HG02970 (cell line): ENCODE measurements at regions not wholly inside any gene's neighbourhood (a gene's known extent, or its start where the extent isn't known, plus 50 kb on each side); places are given as distances from the start of the nearest gene placed in this dataset.

ENCODE experiments used
- ATAC-seq: cut with Tn5 transposase; IDR thresholded peaks from one replicate; pipeline ENCODE4 v1.9.1; 2021; ENCODE audit warnings: mild to moderate bottlenecking, moderate library complexity, moderate number of reproducible peaks; ENCODE audit not compliant: unreplicated experiment, low FRiP score

DNA sequence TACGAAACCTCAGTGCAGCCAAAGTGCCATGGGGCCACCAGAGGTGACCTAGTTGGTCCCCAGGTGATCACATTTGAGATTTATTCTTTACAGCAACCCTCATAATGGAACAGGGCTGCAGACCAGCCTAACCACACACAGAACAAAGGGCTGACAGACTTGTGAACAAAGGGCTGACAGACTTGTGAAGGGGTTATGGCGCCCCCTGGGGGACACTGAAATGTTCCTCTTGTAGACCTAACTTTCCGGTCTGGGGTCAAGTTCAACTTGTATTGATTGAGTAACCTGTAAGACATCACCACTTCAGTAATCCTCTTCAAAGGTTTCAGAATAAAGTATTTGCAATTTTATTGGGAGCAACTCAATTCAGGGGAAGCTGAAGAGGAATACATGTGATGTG lies 175.9 kb upstream of the RPS6KA3 start:
- no peak for ATAC-seq

DNA sequence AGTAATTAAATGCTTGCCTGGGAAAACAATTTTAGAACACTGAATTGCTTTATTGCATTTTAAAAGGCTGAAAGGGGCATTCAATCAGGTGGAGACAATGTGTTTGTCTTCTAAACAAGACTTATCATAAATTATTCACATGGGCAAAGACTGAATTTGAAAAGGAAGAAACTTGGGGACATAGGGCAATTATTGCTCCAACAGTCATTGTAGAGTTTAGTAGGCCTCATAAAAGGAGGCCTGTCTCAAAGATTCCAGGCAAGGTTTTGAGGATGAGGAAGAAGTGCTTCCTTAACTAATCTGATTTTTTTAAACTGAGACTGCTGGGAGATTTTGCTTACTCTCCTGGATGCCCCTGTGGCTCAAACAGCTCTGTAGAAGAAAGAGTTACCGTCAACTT lies 174.4 kb upstream of the RPS6KA3 start:
- ATAC-seq: no peak

DNA sequence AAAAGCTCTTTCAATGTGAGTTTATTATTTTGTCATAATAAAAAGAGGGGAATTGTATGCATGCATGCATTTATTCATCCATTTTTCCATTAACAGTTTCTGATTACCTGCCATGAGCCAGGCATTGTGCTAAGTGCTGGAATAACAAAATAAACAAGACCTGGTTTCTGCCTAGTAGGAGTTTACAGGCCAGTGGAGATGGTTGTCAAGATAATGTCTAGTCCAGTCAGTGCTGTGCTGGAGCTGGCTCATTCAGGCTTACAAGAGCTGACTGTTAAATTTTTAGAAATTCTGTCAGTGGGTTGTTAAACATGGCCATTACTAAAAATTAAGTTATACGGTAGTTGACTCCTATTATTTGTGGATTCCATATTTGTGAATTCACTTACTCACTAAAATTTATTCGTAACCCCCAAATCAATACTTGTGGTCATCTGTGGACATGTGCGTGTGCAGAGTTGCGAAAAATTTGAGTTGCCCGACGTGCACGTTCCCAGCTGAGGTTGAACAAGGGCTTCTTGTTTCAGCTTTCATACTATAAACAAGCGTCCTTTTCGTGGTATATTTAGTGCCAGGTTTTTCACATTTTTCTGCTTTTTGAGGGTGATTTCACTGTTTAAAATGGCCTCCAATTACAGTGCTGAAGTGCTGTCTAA lies 172.3 kb upstream of the RPS6KA3 start:
- no peak for ATAC-seq

DNA sequence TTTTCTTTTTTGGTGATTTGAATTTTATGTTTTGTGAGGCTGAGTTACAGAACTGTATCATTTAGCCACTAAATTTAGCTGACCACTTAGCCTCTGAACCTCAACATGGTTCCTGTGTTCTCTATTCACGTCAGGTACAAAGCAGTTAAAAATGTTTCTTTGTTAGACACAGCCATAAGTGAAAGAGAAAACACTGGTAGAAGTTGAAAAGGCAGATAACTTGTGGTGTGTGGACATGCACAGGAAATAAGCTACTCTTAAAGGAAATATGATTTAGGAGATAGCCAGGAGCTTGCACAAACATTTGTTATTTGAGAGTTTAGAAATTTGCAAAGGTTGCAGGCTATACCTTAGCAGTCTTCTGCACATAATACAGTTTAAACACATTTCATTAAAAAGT lies 171.0 kb upstream of the RPS6KA3 start:
- no peak for ATAC-seq

DNA sequence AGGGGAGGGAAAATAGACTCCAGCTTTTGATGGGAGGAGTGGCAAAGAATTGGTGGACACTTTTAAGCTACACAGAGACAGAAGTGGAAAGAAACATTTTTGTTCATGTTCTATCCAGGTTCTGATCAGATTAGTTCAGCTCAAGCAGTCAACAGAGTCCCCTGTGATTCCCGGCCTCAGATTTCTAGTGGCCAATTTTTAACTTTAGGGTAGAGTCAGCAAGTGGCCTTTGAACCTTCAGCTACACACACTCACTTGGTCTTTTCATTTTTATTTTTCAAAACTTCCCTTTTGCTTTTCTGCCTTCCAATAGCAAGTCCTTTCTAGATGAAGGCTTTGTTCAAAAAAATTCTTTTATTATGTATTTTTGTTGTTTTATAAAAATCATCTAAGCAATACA lies 169.2 kb upstream of the RPS6KA3 start:
- ATAC-seq: no peak

DNA sequence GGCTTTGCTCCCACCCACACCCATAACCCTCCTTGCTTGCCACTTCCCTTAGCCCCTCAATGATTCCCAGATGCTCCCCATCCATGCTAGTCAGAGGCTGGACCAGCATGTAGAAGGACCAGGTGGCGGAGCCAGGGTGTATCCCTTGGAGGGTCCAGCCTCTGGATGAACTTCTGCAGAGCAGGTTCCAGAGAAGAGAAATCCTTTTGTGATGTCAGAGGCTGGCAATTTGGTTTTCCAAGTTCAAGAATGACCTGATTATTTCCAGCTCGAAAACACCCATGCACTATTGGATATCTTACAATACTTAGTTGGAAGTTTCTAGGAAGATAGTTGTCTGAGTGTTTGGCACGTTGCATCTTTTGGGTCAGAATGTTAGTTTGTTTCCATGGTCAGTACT lies 168.3 kb upstream of the RPS6KA3 start:
- ATAC-seq: no peak

DNA sequence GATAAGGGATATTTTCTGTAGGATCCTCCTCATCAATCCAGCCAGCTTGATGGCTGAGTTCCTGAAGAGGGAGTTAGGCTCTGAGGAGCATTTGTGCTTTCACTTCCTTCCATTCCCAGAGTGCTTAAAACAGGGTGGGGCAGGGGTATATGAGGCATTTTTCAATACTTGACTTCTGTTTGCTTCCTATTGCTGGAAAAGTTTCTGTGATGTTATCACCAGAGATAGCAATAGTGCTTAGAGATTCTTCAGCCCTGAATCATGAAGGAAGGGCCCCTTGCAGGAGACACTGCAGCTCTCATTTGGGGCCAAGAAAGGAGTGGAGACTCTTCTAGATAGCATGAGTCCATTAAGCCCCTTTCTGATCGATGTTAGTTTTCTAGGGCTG lies 166.7 kb upstream of the RPS6KA3 start:
- no peak for ATAC-seq

DNA sequence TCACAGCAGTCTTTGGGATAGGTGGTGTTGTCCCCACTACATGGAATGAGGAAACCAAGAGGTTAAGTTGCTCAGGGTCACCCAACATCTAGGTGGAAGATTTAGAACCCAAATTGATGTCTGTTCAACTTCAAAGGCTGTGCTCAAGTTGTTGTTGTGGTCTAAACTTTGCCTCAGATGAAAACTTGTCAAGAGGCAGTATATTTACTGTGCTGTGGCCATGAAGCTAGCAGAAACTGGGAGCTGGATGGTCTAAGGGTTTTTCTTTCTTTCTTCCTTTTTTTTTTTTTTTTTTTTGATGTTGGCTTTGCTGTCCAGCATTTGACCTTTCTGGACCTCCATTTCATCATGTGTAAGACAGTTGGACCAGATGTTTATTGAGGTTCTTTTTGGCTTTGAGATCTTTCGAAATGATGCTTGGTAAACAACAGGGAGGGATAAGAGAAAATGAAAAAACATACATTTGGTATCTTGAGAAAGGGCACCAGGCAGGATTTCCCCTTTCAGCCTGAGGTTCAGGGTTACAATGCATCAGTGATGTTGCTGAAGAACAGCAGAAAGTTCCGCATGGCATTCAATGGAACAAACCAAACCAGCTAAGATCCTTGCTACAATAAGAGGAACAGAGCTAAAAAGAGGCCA lies 166.2 kb upstream of the RPS6KA3 start:
- ATAC-seq: no peak

DNA sequence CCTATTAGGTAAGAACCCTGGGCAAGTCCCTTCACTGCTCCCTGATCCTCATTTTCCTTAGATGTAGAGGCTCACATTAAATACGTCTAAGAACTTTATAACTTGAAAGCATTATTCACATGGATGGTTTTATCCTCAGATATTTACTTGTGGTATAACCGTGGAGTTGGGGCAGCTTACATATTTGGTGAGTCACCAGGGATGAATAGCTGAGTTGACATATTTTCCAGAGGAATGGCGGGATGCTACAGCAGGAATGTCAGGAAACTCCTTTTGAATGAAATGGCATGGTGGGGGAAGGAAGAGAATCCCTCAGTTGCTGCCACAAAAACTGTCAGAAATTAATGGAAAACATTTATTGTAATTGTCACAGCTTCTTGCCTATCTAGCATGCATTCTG lies 165.3 kb upstream of the RPS6KA3 start:
- ATAC-seq: no peak

DNA sequence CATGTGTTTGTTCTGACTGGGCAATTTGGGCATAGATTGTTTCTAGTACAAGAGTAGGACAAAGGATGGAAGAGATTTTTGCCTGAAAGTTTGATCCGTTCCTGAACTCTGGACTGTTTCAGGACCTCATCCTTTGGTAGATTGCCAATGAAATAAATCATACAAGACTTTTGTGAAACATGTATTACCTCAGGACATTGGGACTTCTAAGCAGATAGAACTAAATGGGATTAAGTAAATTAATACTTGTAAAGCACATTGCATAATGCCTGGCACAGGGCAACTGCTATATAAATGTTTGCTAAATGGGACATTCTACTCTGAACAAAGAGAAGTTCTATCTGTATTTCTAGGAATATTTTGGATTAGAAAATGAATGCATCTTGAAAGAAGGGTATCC lies 164.8 kb upstream of the RPS6KA3 start:
- no peak for ATAC-seq

DNA sequence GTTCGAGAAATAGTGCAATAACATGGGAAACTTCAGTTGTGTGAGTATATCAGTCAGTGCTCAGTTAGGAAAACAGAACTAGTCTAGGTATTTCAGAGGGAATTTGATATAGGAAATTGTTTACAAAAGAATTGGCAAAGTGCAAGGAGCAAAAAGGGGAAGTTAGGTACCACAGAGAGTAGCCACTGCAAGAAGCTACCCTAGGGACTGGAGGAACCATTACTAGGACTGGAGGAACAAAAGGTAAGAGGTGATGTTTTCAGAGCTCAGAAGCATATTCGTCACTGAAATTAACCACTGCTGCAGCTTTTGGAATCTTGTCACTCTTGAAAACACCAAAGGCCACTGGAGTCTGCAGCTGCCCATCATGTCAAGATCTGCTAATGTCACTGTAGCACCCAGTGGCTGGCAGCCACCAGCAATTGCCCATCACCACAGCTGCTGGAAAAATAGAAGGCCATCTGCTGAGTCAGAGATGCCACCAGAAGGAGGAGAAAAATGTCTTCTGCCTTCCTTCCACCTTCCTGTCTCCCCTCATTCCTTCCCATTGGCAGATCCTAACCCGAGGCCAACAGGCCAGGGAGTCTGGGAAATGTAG lies 160.6 kb upstream of the RPS6KA3 start:
- no peak for ATAC-seq

DNA sequence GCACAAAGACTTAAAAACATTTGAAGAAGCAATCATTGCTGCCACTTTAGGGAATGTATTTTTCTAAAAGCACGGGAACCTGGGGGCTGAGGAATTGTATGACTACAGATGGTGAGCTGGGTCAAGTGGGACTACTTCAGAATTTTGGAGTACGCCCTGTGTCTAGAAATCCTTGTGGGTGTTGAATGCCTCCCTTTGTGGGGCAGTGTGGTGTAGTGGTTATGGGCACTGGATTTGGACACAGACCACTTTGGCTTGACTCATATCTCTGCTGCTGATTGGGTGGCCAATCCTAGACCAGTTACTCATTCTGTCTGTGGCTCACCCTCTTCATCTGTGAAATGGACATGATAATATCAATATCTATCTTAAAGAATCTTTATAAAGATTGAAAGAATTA lies 155.0 kb upstream of the RPS6KA3 start:
- no peak for ATAC-seq

DNA sequence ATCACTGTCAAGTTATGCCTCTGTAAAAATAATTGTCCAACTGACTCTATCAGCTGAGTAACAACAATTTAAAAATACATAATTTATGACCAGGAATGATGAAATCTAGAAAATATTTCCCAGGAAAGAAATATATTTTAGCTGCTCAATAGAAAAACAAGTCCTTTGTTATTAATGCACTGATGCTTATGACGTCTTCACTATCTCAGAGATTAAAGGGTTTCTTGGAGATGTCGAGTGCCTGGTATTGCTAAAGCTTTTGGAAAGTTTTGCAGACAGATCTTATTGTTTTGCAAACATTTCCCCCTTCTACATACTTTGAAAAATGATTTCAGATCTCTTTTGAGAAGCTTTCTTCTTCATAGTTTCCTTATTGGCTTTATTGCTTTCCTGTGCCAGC lies 154.6 kb upstream of the RPS6KA3 start:
- ATAC-seq: no peak

DNA sequence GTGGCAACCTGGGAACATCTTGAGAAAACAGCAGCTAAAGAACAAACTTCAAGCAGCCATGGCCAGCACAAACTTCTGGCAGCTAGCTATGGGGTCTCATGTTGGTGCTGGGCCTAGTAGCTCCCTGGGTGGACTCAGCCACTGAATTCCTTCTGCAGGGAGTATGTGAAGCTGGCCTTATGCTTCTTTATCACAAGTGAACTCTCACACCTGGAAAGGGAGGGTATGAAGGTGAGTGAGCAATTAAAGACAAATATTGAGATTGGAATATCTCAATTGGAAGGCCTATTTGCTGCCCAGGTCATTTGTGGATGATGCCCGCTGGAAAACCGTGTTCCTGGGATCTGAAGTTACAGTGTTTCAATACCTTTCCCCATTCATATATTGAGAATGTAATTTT lies 153.3 kb upstream of the RPS6KA3 start:
- no peak for ATAC-seq

DNA sequence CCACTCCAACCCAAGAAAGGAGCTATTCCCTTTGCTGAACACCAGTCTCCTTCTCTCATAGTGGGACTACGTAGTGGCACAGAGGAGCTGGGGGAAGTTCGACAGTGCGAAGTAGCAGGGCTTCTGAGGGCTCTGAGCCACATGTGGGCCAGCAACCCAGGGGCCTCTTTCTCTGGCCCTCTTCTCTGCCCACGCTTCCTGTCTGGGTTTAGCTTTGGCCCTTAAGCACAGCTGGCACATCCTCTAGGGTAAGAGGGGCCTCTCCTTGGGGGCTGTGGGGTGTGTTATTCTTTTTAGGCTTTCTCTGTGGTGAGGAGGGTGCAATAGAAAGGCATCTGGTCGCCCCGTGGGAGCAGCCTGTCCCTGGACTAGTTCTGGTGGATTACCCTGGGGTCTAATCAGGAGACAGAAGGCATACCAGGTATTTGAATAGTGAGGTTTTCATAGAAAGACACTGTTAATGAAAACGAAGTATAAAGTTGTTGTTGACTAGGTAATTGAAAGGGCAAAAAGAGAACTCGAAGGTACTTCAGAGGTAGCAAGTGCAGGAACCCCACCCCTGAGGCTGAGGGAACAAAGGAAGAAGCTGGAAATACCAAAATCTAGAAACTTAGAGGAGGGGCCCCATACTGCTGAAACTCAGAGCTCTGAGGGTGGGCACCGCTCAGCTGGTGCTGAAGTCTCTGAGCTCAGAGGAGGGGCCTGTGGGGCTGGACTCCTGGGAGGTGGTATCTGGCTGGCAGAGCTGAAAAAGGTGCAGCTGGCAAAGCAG lies 151.9 kb upstream of the RPS6KA3 start:
- no peak for ATAC-seq

DNA sequence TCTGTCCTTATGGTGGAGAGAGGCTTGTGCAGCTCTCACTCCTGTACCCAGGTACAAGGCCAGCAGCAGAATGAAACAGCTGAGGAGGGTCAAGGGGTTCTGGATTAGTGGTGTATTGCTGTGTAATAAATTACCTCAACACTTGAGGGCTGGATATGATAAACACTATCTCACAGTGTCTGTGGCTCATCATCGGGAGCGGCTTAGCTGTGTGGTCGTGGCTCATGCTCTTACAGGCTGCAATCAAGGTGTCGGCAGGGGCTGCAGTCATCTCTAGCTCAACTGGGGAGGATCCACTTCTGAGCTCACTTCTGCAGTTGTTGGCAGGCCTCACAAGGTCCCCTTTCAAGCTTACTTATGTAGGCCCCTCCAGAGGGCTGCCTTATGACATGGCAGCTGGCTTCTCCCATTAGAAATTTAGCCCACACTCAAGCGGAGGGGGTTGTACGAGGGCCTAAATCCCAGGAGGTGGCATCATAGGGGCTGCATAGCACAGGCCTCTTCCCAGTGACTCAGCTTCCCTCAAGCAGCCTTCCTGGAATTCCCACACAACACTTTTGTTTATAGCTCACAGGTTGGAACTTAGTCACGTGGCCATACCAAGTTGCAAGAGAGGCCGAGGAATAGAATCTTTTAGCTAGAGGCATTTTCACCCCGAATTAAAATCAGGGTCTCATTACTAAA lies 148.2 kb upstream of the RPS6KA3 start:
- no peak for ATAC-seq

DNA sequence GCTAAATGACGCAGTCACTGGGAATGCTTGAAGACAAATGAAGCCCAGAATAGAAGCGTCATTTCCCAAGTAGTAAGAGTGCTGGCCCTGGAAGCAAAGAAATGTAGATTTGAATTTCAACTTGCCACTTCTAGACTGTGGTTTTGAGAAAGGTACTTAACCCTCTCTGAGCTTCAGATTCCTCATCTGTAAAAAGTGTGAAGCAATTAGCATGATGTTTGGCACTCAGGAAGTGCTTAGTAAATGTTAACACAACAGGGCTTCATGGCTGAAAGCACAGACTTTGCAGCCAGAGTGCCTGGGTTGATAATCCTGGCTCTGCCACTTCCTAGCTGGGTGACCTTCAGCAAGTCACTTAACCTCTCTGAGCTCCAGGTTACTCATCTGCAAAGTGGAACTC lies 147.4 kb upstream of the RPS6KA3 start:
- ATAC-seq: no peak

DNA sequence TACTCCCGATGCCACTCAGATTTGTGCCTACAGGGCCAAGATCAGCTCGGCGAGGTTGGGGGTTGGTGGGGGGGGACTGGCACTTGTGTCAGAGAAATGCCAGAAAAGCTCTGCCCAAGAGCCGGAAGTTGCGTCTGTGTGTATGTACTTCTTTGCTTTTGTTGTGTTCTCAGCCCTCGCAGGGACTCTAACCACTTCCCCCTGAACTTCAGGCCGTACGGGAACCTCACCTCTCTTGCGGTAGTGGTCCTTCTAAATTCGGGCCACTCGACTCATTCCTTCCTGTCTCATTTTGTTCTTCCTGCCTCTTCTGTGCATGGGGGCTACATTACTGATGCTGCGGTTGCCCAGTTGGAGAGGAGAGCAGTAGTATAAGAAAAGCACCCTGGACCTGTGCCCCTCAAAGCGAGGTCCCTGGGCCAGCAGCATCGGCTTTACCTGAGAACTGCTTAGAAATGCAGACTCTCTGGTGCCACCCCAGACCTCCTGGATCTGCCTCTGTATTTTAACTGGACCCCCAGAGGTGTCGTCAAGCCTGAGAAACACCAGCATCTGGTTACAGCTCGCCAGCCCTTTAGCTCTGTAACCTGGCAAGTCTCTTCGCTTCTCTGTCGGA lies 146.3 kb upstream of the RPS6KA3 start:
- no peak for ATAC-seq

DNA sequence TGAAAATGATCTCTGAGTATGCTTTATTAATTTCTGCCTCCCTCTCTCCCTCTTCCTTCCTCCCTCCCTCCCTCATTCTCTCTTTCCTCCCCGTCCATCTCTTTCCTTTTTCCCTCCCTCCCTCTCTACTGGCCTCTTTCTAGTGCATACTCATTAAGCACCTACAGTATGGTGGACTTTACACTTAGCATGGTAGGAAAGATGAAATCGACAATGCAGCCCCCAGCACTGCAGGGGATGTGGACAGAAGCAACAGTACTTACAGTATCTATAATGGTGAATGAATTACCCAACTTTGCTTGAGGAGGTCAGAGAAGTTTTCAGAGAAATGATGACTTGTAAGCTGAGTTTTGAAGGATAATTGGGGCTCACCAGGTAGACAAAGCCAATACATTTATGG lies 143.8 kb upstream of the RPS6KA3 start:
- ATAC-seq: no peak

DNA sequence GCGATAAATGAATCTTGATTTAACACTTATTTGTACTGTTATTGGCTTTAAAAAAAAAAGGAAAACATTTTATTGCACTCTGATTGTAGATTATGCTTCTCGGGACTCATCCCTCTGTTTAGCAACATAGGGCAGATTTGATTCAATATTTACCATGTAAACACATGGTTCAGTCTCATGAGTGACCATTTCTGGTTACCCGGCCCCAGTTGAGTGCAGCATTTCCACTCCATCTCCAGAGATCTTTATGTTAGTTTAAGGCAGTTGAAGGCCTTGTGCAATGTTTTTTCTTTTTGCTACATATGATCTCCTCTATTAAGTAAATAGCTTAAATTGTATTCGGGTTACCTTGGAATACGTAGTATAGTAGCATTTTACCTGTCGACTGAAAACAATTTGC lies 143.3 kb upstream of the RPS6KA3 start:
- no peak for ATAC-seq

DNA sequence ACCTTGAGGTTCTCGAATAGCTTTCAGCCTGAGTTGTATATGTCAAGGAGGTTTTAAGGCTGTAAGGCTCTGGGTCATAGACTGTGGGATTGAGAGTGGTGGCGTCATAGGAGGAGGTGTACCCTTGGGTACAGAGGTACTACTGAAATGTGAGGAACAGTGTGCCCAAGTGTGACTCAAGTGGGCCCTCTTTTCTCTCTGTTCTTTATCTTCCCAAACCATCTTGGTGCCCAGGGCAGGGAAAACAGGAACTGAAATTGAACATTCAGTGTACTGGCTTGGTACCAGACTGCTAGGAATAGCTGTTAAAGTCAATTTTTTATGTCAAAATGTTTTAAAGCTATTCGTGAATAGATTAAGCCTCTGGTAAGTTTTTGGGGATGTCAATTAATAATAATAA lies 136.2 kb upstream of the RPS6KA3 start:
- no peak for ATAC-seq
